Embryonic facial prominence (tissue), 1 donor: ENCODE measurements at regions not wholly inside any gene's neighbourhood (a gene's known extent, or its start where the extent isn't known, plus 50 kb on each side); places are given as distances from the start of the nearest gene placed in this dataset.
"Not testable (repeated sequence)": the region's sequence is repeated elsewhere in the genome, so short reads cannot be mapped to it uniquely, and the experiment has no call there.

Experiments
- DNase-seq: peaks from one replicate; pipeline ENCODE4 v3.0.0-alpha.2; 2016; ENCODE audit errors: extremely low spot score

DNA sequence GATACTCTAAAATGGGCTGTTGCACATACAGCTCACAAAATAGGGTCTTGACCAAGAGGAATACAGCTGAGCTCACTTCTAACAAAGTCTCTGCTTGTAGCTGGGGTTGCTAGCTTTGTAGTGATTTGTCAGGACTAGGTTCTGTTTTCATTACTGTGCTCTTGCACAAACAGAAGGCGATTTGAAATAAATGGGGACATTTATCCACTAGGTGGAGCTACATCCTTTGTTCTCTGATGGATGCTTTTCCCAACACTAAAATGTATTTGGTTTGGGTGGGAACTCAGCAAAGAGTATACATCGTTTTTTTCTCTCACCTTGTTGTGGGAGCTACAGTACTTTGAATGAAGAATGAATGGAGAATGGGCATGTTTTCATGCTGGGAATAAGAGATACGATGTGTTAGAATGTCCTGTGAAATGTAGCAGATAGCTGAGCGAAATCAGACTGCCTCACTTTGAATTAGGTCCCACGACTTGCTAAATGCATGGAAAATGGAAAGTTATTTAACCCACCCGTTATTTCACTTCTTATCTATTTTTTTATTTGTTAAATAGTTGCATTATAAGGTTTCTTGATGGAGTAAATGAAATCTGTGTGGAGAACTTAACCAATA lies 494.7 kb upstream of the MAP3K7 start:
- DNase-seq: peak; percentile 63

DNA sequence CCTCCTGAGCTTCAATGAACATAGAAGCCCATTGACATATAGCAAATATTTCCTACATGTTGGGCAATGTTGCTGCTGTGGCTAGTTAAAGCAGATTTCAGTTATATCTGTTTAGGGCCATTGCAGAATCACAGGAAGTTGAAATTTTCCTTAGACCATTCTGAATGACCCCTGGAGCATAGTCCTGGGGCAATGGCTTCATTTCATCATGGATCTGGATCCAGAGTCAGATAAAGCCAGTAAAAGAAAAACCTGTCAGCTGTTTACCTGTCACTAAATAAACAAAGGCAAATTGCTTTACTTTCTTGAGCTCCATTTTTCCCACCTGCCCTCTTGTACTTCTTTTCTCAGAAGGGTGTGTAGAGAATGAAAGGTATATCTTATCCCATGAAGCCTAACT lies 494.0 kb upstream of the MAP3K7 start:
- DNase-seq: no peak

DNA sequence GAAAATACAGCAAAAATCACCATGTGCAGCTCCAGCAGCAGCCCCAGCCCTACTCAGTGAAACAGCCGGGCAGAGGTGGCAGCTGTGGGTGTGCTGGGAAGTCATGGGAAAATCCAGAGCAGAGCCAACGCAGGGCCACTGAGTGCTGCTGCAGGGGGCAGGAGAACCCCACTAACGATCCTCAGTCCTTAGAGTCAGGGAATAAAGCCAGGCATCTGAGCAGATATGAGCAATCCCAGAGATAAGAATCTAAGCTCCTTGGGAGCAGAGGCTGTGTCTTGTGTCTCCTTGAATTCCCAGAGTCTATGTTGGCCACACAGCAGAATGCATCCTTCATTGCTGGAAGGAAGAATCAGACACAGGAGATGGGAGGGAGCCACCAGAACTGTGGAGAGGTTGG lies 493.1 kb upstream of the MAP3K7 start:
- DNase-seq: no peak

DNA sequence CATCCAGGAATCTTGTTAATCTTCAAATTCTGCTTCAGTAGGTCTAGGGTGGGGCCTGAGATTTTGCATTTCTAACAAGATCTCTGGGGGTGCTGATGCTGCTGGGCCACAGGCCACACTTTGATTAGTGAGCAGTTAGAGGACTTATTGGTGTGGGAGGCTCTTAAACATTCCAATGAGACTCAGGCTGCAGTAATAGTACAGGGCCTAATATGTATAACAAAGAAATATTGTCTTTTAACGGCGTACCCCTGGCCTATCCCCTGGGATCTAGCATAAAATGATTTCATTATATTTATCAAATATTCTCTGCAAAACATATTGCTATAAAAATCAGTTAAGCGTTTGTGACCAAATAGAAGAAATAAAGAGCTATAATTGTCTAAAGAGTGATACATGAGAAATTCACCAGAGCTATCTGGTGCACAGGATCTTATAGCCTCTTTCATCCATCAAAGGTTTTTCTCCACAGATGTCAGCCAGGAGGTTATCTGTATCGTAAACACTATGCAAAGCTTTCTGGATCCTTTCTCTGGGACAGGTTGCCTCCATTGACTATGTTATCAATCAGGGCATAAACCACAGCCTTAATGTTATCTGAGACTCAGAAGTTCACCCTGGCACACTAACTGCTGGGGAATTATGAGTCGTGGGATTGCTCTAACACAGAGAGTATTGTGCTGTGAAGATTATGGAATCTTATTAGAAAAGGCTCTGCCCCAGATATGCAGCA lies 488.5 kb upstream of the MAP3K7 start:
- DNase-seq: no peak

DNA sequence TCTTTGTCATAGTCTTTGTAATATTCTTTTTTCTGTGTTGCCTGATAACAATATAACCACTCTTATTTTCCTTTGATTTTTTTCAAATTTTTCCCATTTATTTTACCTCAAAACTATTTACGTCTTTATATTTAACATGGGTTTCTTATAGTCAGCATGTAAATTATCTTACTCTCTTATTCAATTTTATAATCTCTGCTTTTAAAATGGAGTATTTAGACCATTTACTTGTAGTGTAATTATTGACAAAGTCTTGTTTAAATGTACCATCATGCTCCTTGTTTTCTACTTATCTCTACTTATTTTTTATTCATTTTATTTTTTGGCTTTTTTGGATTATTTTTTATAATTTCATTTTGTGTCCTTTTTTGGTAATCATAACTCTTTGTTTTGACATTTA lies 476.5 kb upstream of the MAP3K7 start:
- DNase-seq: no peak

DNA sequence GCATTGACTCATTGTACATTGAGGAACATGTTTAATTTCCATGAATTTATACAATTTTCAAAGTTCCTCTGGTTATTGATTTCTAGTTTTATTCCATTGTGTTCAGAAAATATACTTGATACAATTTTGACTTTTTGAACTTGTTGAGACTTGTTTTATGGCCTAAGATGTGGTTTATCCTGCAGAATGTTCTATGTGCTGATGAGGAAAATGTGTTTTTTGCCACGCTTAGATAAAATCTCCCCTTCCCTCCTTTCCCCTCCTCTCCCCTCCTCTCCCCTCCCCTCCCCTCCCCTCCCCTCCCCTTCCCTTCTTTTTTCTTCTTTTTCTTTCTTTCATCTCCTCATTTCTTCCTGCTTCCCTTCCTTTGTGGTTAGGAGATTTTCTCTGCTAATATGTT lies 470.8 kb upstream of the MAP3K7 start:
- no peak for DNase-seq

DNA sequence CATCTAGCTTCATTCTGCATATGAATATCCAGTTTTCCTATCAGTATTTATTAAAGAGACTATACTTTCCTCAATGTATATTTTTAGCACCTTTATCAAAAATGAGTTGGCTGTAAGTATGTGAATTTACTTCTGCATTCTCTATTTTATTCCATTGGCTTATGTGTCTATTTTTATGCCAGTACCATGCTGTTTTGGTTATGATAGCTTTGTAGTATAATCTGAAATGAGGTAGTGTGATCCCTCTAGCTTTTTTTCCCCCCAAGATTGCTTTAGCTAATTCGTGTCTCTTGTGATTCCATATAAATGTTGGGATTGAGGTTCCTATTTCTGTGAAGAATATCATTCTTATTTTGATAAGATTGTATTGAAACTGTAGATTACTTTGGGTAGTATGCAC lies 469.1 kb upstream of the MAP3K7 start:
- no peak for DNase-seq

DNA sequence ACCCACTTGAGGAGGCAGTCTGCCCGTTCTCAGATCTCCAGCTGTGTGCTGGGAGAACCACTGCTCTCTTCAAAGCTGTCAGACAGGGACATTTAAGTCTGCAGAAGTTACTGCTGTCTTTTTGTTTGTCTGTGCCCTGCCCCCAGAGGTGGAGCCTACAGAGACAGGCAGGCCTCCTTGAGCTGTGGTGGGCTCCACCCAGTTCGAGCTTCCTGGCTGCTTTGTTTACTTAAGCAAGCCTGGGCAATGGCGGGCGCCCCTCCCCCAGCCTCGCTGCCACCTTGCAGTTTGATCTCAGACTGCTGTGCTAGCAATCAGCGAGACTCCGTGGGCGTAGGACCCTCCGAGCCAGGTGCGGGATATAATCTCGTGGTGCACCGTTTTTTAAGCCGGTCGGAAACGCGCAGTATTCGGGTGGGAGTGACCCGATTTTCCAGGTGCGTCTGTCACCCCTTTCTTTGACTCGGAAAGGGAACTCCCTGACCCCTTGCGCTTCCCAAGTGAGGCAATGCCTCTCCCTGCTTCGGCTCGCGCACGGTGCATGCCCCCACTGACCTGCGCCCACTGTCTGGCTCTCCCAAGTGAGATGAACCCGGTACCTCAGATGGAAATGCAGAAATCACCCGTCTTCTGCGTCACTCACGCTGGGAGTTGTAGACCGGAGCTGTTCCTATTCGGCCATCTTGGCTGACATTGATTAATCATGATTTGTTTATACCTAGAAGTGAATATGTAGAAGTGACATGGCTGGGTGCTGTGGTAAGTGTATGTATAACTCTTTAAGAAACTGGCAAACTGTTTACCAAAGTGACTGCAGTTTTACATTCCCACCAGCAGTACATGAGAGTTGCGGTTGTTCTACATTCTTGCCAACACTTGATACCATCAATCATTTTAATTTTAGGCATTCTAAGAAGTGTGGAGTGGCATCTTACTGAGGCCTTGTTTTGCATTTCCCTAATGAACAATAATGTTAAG lies 465.9 kb upstream of the MAP3K7 start:
- DNase-seq: not testable (repeated sequence)

DNA sequence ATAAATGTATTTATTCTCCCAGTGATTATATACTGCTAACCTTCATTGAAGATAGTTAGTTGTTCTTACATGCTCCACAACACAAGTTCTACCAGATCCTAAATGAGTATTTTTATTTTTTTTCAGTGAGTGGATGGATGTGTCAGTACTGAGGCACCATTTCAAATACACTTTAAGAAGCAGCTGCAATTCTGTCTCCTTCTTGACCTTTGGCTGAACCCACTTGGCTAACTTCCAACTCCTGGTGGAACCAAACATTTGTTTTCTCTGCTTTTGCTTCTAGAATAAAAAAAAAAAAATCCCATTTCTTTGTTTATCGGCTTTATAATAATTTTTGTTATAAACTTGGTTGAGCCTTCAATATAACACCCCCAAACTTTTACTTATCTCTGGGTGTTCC lies 458.3 kb upstream of the MAP3K7 start:
- DNase-seq: no peak

DNA sequence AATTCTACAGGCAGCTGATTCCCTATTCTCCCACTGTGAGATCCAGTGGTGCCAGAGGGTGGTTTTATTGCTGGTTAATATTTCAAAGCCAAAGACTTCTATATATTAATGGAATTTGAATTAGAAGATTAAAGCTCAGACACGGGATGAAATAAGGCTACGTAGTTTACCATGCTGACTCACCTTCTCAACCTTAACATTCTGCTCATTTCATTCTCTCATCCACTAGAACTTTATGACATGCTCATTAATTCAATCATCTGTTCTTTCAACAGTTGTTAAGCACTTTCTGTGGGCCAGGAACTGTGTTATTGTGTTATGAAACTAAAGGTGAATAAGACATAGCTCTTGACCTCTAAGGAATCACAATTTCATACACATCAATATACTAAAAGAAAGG lies 456.9 kb upstream of the MAP3K7 start:
- DNase-seq: no peak

DNA sequence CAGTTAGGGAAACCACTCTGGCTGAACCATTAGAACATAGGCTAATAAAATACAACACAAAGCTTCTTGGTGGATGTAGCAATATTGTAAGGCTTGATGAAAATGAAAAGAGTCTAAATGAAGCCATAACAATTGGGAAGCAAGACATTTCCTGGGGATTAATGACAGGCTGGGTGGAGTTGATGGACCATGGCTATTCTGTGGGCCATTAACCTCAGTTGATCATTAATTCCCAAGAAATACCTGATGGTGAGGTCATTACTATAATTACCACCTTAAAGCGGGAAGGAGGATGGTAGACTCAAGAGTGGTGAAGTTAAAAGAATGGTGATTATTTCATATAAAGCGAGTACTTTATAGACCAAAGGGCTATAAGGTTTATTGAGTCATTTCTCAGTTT lies 455.8 kb upstream of the MAP3K7 start:
- no peak for DNase-seq

DNA sequence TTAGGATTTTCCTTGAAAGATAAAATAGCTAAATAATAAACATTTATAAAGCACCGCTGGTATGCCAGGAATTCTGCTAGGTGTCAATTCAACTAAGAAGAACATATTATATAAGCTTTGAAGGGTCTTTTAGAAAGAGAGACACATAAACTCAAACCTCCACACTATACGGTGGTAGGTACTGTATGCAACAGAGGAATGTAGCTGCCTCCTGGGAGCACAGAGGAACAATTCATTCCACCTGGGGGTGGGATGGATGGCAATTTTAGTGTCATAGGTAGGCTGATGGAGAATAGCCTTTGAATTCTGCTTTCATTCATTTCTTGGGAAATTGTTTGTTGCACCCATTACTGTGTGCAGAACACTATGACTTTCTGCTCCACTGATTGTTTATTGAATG lies 447.1 kb upstream of the MAP3K7 start:
- no peak for DNase-seq

DNA sequence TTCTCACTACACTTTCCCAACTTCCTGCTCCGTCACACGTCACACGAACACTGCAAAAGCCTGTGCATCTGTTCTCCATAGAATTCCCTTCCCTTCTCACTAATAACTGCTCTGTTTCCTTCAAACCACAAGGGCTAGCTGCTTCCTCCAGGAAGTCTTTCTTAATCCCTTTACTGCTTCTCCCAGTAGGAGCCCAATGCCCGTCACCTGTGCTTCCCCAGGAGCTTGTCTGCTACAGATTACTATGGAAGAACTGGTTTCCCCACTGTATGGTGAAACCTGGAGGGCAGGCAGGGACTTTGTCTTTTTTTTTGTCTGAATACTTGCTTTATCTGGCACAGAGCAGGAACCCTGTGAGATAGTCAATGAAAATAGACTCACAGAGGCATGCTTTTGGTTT lies 444.7 kb upstream of the MAP3K7 start:
- DNase-seq: no peak

DNA sequence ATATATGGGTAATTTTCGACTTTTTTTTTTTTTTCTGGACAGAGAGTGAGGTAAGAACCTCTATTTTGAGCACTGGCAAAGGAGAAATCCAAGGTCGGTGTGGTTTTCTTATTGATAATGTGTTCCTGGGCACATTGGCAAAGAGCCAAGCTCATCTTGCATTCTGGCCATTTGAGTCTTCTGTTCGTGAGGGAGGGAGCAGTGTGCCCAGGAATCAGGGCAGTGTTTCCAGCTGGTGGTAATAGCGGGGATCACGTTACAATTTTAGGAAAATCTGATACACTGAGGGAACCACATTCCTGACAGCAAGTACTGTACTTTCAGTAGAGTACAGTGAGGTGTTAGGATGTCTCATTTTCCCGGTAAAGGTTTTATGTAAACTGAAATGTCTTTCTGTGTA lies 442.3 kb upstream of the MAP3K7 start:
- DNase-seq: no peak

DNA sequence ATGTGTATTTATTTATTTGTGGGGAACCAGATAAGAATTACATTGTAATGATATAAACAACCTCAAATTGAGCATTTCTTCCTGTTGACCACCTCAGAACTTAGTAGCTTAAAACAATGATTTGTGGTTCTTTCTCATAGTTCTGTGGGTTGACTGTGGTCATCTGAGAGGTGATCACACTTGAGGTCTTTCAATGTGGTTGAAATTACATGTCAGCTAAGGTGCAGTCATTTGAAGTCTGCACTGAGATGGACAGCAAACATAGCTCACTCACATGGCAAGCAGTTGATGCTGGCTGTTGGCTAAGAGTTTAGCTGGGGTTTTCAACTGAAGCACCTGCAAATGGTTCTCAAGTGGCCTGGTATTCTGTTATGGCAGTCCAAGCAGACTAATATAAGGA lies 436.7 kb upstream of the MAP3K7 start:
- no peak for DNase-seq

DNA sequence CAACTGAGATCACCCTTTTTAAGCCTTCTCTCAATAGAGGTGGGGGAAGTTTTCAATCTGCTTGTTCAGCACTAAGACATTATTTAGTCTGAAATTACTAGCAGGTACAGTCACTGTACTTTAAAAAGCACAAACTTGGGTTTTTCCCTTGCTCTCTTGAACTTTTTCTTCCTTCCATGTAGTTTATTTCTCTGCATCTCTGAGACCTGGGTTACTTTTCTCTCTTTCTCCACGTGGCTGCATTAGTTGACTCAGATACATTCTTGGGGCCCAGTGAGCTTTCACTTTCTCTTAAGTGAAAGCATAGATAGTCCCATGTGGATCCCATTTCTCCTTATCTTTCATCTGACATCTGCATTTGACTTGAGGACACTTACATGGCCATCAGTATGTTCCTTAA lies 433.9 kb upstream of the MAP3K7 start:
- no peak for DNase-seq

DNA sequence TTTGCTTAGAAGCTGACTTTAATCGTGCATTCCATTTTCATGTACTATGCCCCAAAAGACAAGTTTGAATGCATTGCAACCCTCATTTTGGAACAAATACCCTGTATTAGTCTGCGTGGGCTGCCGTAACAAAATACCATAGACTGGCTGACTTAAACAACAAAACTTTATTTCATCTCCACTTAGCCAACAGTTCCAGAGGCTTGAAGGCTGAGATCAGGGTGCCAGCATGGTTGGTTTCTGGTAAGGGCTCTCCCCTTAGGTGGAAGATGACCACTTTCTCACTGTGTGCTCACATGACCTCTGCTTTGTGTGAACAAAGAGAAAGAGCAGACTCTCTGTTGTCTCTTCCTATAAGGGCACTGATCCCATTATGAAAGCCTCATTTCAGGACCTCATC lies 431.7 kb upstream of the MAP3K7 start:
- DNase-seq: no peak

DNA sequence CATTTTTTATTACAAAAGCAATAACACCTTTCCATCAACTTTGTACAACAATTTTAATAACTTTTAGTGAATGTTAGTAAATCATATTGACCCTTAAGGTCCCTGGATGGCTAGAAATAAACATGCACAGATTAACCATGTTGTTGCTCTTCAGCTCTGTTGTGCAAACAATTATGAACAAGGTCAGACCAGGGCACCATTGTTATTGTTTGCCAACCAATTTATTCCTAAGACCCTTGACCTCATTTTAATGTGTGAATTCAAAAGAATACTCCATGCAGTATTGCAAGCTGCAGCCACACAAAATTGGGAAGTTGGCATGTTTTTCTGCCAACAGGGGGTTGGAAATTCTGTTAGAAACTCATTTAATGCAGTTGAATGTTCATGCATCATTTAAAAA lies 426.6 kb upstream of the MAP3K7 start:
- DNase-seq: no peak

DNA sequence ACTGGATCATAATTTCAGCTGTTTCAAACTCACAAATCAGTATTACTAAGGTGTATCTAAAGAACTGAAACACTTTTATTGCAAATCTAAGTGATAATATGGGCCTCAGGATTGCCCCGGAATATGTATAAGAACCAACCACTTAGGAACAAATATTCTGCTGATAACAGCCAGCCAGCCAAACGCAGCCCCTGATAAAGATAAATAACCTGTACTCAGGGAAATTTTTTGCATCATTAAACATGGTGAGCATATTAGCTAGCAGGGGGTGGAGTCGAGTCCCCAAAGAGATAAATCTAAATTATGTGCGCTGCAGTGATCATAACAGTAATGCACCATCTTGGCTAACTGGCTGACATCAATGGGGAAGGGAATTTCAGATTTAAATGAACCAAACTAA lies 410.2 kb upstream of the MAP3K7 start:
- no peak for DNase-seq

DNA sequence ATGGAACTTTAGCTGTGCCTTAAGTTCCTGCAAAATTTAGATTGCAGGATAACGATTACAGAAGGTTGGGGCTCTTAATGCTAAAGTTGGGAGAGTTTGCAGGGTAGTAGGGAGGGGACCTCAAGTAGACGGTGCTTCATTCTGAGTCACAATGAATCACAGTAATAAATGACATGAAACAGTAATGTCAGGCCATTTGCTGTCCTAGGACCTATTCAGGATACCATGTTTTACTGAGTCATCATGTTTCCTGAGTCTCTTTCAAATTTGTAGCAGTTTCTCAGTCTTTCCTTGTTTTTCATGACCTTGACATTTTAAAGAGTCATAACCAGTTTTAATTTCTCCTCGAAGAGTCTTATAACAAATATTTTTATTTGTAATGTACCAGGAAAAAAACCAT lies 406.9 kb upstream of the MAP3K7 start:
- DNase-seq: no peak

DNA sequence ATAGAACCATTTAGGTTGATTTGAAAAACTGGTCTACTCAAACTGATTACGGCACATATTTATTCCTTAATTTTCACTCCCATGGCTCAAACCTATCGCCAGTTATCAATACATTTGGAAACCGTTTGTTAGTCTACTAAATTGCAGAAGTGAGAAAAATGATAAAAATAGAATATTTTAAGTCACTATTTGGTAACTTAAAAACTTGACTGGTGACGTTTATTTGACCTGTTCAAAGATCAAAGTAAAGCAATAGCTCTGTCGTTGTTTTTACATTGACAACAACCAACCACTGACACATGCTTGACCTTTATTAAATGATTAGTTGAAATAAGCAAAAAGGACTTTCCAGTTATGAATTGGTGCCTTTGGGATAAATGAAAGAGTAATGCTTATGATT lies 402.9 kb upstream of the MAP3K7 start:
- no peak for DNase-seq

DNA sequence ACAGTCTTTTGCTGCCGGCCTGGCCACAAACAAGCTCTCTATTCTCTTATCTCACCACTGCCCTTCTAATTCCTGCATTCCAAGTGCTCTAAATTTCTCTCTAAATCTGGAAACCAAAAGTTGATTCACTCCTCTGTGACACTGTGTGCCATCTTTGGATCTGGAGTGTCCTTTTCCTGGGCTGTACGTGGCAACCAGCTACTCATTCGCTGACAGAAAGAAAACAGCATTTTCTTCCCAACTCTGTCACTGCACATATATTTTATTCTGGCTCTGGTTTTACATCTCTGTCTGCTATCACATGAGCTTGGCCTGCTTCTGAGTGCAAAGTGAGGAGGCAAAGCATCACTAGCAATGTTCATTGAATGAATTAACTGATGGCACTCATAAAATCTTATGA lies 397.2 kb upstream of the MAP3K7 start:
- DNase-seq: no peak

DNA sequence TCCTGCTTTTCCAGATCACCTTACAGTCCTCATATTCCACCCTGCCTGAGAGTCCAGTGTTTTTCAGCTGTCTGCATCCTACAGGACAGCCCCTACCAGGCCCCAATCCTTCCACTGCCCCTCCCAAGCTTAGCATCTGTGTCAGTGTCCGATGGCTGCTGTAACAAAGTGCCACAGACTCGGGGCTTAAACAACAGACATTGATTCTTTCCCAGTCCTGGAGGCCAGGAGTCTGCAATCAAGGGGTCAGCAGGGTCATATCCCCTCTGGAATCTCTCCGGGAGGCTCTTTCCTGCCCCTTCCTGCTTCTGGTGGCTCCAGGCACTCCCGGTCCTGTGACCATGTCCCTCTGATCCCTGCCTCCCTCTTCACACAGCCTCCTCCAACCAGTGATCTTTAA lies 396.6 kb upstream of the MAP3K7 start:
- DNase-seq: no peak
